ENCODE measurements at regions not wholly inside any gene's neighbourhood (a gene's known extent, or its start where the extent isn't known, plus 50 kb on each side); places are given as distances from the start of the nearest gene placed in this dataset.

- no peak for TF ChIP-seq GATA2 (IDR thresholded peaks at IDR 0.05; ENCODE audit: low read depth, low read length)
- no peak for TF ChIP-seq GATA3 (IDR thresholded peaks at IDR 0.05; ENCODE audit: low read depth, low read length)
These were observed 107.7 kb upstream of the IFNG-AS1 start for GRCh38 chr12:67881565-67881964.

Measured in SH-SY5Y (cell line).